CD4-positive, alpha-beta T cell treated with Interleukin-2 at 100 ng/mL for 4 hours (primary cell): ENCODE measurements at regions not wholly inside any gene's neighbourhood (a gene's known extent, or its start where the extent isn't known, plus 50 kb on each side); places are given as distances from the start of the nearest gene placed in this dataset.

Experiments used
- DNase-seq: peaks from one replicate; pipeline ENCODE4 v3.0.0-alpha.2; 2020; ENCODE audit warnings: low spot score

DNA sequence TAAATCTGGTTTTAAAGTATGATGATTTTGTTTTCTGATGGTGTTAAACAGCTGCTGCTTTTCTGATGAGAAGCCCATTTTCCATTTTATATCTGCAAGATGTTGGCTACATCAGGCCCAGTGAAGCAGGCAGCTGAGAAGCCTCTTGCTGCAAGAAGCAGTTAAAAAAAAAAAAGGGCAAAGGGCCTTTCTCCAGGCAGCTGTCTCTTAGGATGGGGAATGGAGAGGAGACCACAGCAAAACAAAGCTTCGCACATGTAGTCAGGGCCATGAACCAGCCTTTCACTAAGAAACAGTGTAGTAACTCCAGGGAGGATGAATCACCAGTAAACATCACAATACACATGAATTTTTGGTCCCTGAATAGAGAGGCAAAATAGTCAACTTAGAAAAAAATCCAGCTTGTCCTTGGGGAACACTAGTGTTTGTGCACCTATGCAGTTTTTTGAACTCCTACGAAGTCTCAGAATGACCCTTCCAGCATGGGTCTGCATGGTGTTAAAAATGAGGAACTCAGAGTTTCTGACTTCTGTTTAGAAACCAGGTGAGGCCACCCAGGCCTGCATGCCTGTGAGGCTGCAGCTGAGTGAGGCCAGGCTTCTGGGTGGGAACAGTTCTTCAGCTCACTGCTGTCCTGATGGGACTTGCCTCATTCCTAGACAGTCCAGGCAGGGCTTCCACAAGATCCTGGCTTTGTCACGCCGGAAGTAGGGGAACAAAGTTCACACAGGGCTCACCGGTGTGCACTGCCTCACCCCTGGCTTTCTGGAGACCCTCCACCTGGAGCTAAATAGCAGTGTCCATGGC lies 518.7 kb downstream of the MCTP2 start:
- DNase-seq: no peak

DNA sequence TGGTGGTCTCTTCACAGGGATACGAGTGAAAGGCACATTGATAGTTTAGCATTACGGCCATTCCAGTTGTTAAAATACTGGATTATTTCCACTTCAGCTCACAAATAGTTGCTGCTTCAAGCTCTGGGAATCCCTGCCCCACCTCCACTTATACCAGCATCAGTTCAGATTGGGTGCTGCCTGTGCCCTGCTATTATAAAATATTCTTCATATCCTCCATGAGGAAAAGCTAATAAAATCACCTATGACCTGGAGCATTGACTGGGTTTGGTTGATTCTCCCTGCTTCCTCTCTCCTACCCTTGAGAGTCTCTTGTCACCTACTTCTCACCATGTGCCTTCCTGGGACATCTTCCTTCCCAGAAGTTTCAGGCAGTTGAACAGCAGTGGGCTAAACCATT lies 529.0 kb downstream of the MCTP2 start:
- DNase-seq: no peak

DNA sequence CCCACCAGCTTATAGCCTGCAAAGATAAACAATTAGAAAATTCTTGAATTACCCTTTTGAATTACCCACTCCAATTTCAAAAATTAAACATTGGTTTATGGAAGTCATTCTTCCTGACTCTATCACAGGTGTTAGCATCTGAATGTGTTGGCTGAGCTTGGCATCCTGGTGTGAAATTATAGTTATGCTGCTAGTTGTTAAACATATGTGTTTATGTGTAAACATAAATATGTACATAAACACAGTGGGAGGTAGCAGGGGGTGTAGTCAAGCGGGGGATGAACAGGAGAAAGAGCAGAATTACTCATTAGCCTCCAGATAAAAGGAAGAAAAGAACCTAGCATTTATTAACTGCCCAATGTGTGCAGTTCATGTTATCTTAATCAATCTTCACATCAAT lies 530.2 kb downstream of the MCTP2 start:
- DNase-seq: no peak

DNA sequence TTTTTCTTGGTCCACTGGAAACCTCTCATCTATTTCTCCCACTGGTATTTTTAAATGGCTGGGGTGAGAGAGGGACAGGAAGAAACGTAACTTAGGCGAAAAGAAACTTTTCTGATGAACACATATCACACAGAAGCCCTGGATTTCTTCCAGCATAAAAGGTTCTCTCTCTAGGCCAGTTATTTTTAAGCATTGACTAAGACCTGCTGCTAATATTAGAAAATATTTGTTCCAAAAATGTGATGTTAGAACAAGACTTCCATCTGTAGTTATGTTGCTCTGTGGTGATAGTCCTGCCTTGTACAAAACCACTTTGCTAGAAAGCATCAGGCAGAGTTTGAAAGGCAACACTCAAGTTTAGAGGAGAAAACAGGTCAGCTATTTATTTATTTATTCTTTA lies 537.7 kb downstream of the MCTP2 start:
- DNase-seq: no peak

DNA sequence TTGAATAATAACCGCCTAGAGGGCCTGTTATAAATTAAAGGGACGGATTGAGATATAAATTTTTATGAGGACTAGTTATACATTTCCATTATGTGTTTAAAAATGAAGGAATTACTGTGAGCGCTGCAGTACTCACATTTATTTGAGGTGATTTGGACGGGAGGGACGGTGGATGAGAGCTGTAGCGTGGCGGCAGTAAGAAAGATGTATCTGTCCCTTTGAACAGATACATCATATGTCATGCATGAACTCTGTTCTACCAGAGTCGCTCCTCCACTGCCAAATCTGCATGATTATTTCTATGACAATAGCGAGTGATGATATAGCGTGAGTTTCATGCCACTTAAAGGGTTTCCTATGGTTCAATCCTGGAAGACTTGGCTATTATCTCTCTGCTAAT lies 538.8 kb downstream of the MCTP2 start:
- DNase-seq: no peak

DNA sequence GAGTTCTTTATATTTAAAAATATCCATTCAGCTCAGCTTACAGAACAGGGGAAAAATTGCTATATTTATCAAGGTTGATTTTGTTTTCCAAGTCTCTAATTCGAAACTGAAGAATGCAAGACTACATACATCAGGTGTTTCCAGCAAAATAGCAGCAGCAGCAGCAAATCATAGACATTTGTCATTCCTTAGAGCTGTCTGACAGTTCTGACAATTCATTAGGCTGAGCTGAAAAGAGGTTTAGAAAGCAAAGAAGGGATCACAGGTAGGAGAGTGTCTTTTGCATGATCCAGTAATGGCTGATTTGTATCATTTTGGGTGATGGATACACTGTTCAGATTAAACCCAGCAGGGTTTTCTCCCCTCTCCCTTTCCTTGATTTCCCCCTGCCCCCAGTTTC lies 545.7 kb downstream of the MCTP2 start:
- DNase-seq: no peak

DNA sequence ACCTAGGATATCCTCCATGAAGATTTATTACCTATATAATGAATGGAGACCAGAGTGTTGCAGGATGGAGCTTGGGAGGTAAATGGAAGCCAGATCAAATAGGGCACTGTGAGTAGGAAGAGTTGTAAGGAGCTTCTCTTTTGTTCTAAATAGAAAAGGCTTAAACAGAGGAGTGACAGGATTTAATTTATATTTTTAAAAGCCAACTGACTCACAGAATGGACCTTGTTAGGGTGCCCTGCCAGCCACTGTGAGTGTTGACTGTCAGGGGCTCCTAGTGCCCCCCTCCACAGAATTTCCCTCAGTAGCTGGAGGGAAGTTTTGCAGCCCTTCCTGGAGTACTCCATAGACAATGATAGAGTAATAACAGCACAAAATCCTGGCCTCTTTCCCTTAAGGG lies 547.5 kb downstream of the MCTP2 start:
- DNase-seq: no peak

DNA sequence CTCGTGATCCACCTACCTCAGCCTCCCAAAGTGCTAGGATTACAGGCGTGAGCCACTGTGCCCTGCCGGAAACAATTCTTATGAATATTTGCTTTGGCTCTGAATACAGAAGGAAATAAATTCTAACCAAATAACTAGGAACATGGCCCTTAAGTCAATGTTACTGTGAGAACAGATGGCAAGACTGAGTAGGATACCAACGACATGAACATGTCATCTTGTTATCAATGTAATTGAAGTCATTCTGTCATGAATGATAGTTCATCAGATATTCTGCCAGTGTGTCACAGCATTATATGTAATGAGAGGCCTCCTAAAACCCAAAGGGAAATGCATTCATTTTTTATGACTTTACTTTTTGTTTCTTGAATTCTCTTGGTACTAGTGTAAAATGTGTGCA lies 548.8 kb downstream of the MCTP2 start:
- no peak for DNase-seq

DNA sequence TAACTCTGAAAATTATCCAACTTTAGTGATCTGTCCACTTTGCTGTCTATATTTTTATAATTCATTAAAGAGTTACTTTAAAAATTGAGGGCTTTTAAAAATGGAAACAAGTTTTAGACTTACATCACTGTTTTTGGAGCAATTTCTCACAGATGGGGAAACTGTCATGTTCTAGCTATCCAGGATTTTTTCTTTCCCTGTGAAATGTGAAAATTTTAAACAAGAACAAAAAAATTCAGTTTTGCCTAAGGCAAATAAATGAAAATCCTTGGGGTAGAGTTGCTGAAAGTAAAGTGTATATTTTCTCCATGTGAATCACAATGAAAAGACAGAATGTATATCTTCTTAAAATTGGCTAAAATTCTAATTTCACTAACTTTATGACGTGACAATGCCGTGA lies 553.7 kb downstream of the MCTP2 start:
- no peak for DNase-seq

DNA sequence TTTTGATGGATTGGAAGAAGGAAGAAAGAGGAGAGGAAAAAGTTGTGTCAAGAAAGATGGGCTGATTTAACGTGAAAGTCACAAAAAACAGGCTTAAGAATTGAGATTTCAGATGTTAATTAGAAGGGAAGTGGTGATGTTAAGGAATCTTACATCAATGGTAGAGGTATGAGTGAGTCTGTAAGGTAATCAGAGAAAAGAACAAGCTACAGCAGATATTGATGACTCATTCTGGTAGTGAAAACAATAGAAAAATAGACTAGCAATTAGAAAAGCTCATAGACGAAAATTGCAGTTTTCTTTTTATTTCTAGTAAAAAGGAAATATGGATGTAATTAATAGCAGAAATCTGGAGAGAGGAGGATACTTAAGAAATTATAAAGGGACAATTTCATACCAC lies 559.6 kb downstream of the MCTP2 start:
- DNase-seq: no peak

DNA sequence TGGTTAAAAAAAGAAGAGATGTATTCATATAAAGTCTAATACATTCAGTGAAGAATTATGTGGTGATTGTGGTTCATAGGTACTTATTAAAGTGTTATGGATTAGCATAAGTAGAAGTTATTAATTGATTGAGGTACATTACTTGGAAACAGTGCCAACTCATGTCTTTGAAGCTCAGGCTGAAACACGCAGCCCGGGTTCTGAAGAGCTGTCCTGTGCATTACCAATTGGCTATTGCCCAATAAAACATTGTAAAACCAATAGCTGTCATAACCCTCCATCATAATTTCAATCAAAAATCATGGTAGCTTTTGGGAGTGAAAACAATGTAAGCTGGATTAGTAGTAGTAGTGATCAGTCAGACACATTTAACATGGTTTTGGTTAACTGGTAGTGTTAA lies 560.1 kb downstream of the MCTP2 start:
- no peak for DNase-seq

DNA sequence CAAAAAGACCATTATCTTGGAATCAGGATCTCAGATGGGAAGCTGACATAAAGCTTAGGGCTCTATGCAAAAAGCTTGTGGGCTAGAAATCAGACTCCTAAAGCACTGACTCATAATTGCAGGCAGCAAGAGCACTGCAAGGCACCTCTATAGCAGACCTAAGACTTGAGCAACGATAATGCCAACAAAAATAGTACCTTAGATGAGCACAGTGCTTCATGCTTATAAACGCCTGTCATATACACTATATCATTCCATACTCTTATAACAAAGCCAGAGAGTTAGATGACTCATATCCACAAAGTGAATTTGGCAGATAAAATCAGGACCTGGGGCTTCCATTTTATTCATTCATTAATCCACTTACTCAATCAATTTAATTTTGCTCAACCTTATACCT lies 560.8 kb downstream of the MCTP2 start:
- no peak for DNase-seq

DNA sequence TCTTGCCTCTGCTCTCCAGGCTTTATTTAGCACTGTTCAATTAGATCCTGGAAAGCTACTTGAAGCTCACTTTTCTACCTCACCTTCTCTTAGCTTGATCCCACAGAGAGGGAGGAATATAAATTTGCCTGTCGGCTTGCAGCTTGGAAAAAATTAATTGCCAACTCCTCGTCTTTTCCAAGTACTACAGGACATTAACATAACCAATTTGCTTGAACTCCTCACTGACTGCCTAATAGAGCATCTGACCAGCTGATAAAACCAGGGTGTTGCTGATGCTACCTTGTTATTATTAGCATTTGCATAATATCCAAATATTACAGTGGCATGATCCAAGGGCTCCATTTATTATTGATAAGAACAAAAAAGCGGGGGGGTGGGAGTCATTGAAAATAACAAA lies 561.8 kb downstream of the MCTP2 start:
- no peak for DNase-seq

DNA sequence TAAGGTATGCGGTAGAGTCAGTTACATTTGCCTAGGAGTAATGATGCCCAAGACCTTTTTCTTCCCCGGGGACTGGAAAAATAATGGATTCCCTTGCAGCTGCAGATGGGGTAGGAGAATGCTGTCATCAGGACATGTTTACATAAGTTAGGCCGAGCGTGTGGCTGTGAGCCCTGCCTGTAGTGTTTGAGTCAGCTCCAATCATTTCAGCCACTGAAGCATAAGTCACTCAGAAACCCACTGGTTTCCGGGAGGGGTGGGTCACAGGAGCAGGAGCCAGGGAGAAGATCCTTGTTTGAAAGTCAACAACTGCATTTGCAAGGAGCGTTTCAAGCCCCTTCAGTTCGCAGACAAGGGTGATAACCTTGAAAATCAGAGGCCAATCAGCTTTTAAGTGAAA lies 562.3 kb downstream of the MCTP2 start:
- no peak for DNase-seq

DNA sequence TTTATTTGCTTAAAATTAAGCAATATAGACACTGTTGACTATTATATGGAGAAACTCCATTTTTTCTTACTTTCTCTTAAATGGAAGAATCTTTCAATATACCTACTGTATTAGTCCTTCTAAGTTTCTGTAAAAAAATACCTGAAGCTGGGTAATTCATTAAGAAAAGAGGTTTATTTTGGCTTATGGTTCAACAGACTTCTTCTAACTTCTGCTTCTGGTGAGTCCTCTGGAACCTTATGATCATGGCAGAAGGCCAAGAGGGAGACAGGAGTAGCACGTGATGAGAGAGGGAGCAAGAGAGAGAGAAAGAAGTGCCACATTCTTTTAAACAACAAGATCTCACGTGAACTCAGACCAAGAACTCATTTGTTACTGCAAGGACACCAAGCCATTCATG lies 573.3 kb downstream of the MCTP2 start:
- no peak for DNase-seq

DNA sequence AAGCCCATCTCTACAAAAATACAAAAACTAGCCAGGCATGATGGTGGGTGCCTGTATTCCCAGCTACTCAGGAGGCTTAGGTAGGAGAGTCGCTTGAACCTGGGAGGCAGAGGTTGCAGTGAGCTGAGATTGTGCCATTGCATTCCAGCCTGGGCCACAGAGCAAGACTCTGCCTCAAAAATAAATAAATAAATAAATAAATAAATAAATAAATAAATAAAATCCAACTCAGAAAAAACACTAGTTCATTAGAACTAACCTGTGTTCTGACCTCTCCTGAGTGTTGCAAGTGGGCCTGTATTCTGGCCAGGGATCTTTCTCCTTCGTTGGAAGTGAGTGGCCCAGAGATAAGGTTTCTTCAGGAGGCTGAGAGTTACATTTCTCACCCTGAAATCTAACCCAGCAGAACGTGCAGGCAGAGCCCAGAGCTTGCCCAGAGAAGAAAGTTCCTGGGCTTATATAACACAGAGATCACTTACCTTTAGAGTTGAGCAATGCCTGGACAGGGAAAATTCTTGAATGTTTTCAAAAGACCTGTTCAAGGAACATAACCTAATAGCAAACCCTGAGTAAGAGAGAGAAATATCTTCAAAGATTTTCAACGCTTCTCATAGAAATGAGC lies 583.9 kb downstream of the MCTP2 start:
- DNase-seq: no peak

DNA sequence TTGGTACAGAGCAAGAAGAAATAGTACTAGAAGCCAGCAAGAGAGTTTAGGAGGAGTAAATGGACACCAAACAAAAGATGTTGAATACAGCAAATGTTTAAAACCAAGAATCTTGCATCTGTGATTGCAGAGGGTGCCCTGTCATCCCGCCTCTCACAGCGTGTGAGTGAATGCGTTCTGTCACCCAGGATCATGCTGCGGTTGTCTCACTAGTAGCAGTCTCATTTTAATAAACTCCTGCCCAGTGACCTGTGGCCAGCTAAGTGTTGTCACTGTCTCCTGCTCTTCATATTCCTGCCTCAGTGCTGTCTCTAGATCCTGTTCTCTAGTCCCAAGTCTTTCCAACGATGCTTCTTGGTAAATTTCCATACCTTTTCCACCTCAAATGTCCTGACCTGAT lies 584.6 kb downstream of the MCTP2 start:
- DNase-seq: no peak

DNA sequence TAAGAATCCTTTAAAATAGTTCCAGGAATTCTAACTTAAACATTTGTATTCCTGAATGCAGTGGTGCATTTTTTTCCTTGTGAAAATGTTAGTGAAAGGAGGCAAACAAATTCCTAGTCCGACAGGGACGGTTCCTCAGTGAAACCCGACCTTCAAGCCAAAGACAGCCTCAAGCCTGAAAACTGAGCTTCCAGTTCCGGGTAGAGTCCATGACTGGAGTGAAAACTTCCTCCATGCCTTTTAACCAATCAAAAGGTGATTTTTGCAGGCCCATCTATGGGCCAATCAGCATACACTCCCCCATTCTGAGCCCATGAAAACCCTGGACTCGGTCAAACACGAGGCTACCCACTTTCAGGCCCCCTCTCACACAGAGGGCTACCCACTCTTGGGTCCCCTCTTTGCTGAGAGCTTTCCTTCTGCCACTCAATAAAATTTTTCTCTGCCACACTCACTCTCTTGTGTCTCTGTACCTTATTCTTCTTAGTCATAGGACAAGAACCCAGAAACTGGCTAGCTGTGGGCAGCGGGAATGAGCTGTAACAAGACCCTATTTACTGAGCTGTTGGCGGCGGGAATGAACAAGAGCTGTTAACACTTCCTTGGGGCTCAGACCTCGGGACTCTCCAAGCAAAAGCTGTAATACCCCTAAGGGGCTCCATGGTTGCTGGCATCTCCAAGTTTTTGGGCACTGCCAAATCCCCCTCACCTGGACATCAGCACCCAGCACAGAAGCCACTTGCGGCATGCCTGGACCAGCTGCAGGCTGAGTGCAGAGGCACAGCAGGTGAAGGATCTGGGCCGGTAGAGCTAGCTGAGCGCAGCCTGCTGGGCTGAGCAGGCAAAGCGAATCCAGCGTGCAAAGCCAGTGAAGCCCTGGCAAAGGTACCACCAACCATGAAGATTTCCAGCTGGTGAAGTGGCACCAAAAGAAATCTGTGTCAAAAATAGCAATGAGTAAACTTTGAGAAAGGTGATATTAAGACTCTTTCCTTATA lies 598.8 kb downstream of the MCTP2 start:
- DNase-seq: no peak

DNA sequence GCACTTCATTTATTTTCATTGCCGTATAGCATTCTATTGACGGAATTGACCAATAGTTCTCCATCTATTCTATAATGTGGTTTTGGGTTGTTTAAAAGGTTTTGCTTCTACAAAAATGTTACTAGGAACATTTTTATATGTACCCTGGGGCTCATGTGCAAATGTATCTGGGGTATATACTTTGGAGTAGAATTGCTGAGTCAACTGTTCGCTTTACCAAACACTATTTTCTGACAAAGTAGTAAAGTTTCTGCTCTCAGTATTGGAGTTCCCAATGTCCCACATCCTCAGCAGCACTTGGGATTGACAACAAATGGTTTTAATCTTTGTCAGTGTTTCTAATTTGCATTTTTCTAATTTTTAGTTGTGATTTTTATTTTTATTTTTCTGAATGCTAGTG lies 602.6 kb downstream of the MCTP2 start:
- DNase-seq: no peak

DNA sequence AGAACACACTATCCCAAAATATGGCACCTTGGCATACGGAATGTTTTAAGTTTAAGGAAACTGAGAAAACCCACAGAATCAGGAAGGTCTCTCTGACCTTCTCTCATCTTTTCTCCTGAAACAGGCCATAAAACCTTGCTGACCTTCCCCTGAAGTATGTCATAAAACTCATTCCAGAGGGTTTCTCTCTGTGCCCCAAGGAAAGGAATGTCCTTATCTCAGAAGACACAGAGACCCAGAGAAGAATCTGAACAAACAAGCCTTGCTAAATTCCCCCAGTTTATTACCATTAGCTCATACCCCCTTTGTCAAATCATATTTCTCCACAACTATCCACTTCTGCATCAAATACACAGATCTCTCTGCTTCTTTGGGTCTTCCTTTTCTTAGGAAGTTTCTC lies 603.1 kb downstream of the MCTP2 start:
- DNase-seq: no peak

DNA sequence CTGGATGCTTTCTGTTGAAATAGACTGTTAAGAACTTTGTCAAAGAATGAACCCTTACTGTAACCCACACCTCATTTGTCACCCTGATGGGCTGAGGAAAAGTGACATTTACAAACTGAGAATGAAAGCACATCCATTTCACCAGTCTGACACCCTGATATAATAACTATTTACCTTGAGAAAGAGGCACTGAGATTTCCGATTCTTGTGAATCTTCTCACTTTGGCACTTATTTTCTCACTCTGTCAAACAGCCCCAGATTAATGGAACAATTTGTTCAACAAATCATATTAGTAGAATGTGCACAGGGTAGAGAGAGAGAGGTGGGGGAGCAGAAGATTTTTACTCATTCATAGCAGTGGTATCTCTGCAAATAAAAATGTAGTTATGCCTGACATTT lies 606.9 kb downstream of the MCTP2 start:
- no peak for DNase-seq

DNA sequence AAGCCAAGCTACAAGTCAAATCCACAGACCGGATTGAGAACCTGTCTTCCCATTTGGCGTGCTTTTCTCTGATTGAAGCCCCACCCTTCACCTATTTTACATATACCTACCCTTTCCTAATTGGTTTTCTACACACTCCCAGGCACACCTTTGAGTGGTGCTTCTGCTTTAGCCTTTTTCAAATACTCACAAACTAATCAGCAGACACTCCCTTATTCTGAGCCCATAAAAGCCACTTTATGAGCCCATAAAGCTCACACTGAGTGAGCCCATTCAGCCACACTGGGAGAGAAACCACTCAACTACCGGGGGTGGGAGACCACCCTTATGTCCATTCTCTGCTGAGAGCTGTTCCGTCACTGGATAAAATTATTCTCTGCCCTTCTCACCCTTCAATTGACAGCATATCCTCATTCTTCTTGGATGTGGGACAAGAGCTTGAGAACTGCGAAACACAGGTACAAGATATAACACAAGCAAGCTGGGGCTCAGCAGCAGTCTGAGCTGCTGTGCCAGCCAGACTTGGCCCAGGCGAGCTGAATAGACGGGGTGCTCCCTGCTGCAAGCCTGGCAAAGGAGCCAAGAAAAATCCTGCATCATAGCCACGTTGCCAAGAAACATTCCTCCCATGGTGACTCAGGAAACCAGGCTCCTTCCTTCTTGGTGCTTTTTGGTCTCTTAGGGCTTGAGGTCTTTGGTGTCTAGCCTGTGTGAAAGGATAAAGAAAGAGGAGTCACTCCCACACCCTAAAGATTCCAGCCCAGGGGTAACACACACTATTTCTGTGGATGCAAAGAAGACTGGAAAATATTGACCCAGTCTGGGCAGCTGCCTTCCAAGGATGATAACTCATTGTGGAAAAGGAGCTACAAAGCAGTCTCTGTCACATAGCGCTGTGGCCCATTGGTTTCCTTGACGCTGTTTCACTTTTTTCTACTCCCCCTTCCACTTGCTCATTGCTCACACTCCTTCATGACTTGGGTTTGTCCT lies 609.7 kb downstream of the MCTP2 start:
- no peak for DNase-seq
